ENCODE measurements at regions not wholly inside any gene's neighbourhood (a gene's known extent, or its start where the extent isn't known, plus 50 kb on each side); places are given as distances from the start of the nearest gene placed in this dataset.

- no peak for TF ChIP-seq CTCF (IDR thresholded peaks at IDR 0.05)
- no peak for TF ChIP-seq POLR2AphosphoS5 (IDR thresholded peaks at IDR 0.05)
Measured at GRCh38 chr4:160567634-160568033, 1464.8 kb downstream of the RAPGEF2 start.

Measured in upper lobe of left lung (tissue), 4 donors.